Endothelial cell of umbilical vein (primary cell): ENCODE measurements at regions not wholly inside any gene's neighbourhood (a gene's known extent, or its start where the extent isn't known, plus 50 kb on each side); places are given as distances from the start of the nearest gene placed in this dataset.

Experiments used
- BruUV-seq: library from RNA; stranded (reverse); fragments of 400-500 nt; replicated peaks from 2 replicates; lab custom pipeline; 2021; lab: Mats Ljungman, UMichigan
- CTCF ChIA-PET: fragments of 300-600, 350-600 bp; sonication (Branson Sonifier 250); formaldehyde crosslinking; loops from one replicate; lab custom pipeline; 2021; ENCODE audit warnings: antibody characterized with exemption, inconsistent platforms; lab: Charles Lee
- POLR2A ChIA-PET: fragments of 300-600, 350-600 bp; sonication (Branson Sonifier 250); formaldehyde crosslinking; loops from one replicate; lab custom pipeline; 2021; ENCODE audit warnings: antibody characterized with exemption, inconsistent platforms; lab: Charles Lee
- DNase-seq: peaks from one replicate; pipeline ENCODE4 v3.0.0-alpha.2; 2011; ENCODE audit warnings: low read depth, low spot score
- FAIRE-seq: peaks from 2 replicates; lab custom pipeline; 2011; peaks lifted over from hg19 to GRCh38; lab: Jason Lieb, UNC
- H2AFZ ChIP-seq: 2 replicates; pipeline ENCODE4 v1.6.0; 2012; ENCODE audit warnings: low read depth, low read length, control low read depth, inconsistent platforms
- H3K27ac ChIP-seq: 2 replicates; pipeline ENCODE4 v1.5.1; 2011; ENCODE audit warnings: low read depth, mild to moderate bottlenecking, control low read depth, low read length, moderate library complexity; ENCODE audit not compliant: insufficient read depth
- H3K27me3 ChIP-seq, 2 experiments: 2 replicates each; pipeline versions ENCODE4 v1.6.0 to v1.6.1; 2011; ENCODE audit warnings: low read length in 2 of 2, mixed read lengths in 1 of 2; ENCODE audit not compliant: control insufficient read depth in 2 of 2, insufficient read depth in 2 of 2
- H3K36me3 ChIP-seq, 2 experiments: 2 replicates in 1 of 2; 3 replicates in 1 of 2; pipeline ENCODE4 v1.5.1; 2011; ENCODE audit warnings: low read length in 2 of 2, mild to moderate bottlenecking in 1 of 2, moderate library complexity in 1 of 2; ENCODE audit not compliant: control insufficient read depth in 2 of 2, insufficient read depth in 2 of 2; ENCODE audit errors: extremely low read depth in 1 of 2
- H3K4me1 ChIP-seq: 3 replicates; pipeline ENCODE4 v1.5.1; 2011; ENCODE audit warnings: mild to moderate bottlenecking, low read length; ENCODE audit not compliant: control insufficient read depth, insufficient read depth; ENCODE audit errors: extremely low read depth
- H3K4me2 ChIP-seq: 2 replicates; pipeline ENCODE4 v1.6.1; 2011; ENCODE audit warnings: low read length, control low read depth, mixed read lengths; ENCODE audit not compliant: insufficient read depth
- H3K4me3 ChIP-seq, 3 experiments: fragments of 200-600 bp in 1 of 3; sonication (generic), shearing (Covaris generic) in 1 of 3; replicated peaks in 1 of 3; 2 replicates each; pipeline ENCODE4 v1.5.1; 2011 to 2016; ENCODE audit warnings: control low read depth in 3 of 3, low read length in 3 of 3, mild to moderate bottlenecking in 2 of 3, inconsistent platforms in 1 of 3, low read depth in 1 of 3, moderate library complexity in 1 of 3; ENCODE audit not compliant: insufficient read depth in 1 of 3
- H3K79me2 ChIP-seq: 2 replicates; pipeline ENCODE4 v1.6.0; 2012; ENCODE audit warnings: low read length, inconsistent platforms; ENCODE audit not compliant: control insufficient read depth, insufficient read depth
- H3K9ac ChIP-seq: replicated peaks from 2 replicates; pipeline ENCODE3; 2011; ENCODE audit warnings: low read length, control low read depth; ENCODE audit not compliant: insufficient read depth; ENCODE audit errors: extremely low read depth
- H3K9me1 ChIP-seq: replicated peaks from 3 replicates; pipeline ENCODE4 v1.6.0; 2011; ENCODE audit warnings: mild to moderate bottlenecking, low read length; ENCODE audit not compliant: control insufficient read depth, insufficient read depth; ENCODE audit errors: extremely low read depth
- H3K9me3 ChIP-seq: replicated peaks from 2 replicates; pipeline ENCODE4 v1.5.1; 2012; ENCODE audit warnings: low read length, inconsistent platforms; ENCODE audit not compliant: control insufficient read depth, insufficient read depth
- H4K20me1 ChIP-seq: replicated peaks from 2 replicates; pipeline ENCODE3; 2011; ENCODE audit warnings: mild to moderate bottlenecking, low read length; ENCODE audit not compliant: control insufficient read depth, insufficient read depth; ENCODE audit errors: extremely low read depth
- EZH2 ChIP-seq: IDR thresholded peaks from 2 replicates; pipeline ENCODE4 v1.6.1; 2012; ENCODE audit warnings: borderline replicate concordance, low read depth, mild to moderate bottlenecking, moderate library complexity, low read length, inconsistent platforms; ENCODE audit not compliant: severe bottlenecking
- FOS ChIP-seq: IDR thresholded peaks from 2 replicates; pipeline ENCODE4 v1.6.1; 2011; ENCODE audit warnings: mild to moderate bottlenecking, low read length, moderate library complexity, borderline replicate concordance; ENCODE audit not compliant: insufficient read depth
- GATA2 ChIP-seq: IDR thresholded peaks from 2 replicates; pipeline ENCODE4 v1.7.0; 2011; ENCODE audit warnings: low read depth, mild to moderate bottlenecking, moderate library complexity, mixed read lengths, low read length; ENCODE audit not compliant: insufficient read length, insufficient read depth
- JUN ChIP-seq: IDR thresholded peaks from 2 replicates; pipeline ENCODE4 v1.6.1; 2011; ENCODE audit warnings: borderline replicate concordance, low read depth; ENCODE audit not compliant: insufficient read length, insufficient read depth
- MAX ChIP-seq: IDR thresholded peaks from 2 replicates; pipeline ENCODE4 v1.6.1; 2011; ENCODE audit not compliant: insufficient read depth, insufficient read length
- MYC ChIP-seq: IDR thresholded peaks from one replicate; pipeline ENCODE4 v1.6.1; 2011; ENCODE audit warnings: mild to moderate bottlenecking, low read depth, low read length
- POLR2A ChIP-seq: IDR thresholded peaks from 2 replicates; pipeline ENCODE4 v1.6.1; 2012; ENCODE audit warnings: low read depth, mild to moderate bottlenecking, control low read depth, low read length
- POLR2AphosphoS5 ChIP-seq: IDR thresholded peaks from 2 replicates; pipeline ENCODE4 v1.6.1; 2012; ENCODE audit warnings: low read depth, mild to moderate bottlenecking, control low read depth, low read length, moderate library complexity; ENCODE audit not compliant: insufficient read depth
- dilution Hi-C: fragments of 300-500 bp; cut with MboI; formaldehyde crosslinking; loops from one replicate; pipeline ENCODE4 v1.15.0; 2019; ENCODE audit warnings: low sequenced_read_pairs; ENCODE audit not compliant: extremely low pct_ligation_motif_present
- intact Hi-C: fragments of 100-400 bp; cut with micrococcal nuclease; formaldehyde crosslinking; loops from one replicate; pipeline ENCODE4 v1.10.0; 2022
- TF ChIP-seq, protein P1 (sequence below), 2 donors: IDR thresholded peaks; 1 replicate in 1 of 2; 2 replicates in 1 of 2; pipeline ENCODE4 v1.5.1; 2011; ENCODE audit warnings: low read length in 2 of 2, mild to moderate bottlenecking in 2 of 2, moderate library complexity in 2 of 2, control low read depth in 1 of 2, inconsistent platforms in 1 of 2, low read depth in 1 of 2; ENCODE audit not compliant: insufficient read depth in 1 of 2; ENCODE audit errors: extremely low read depth in 1 of 2

GRCh38 chr6:11428895-11429294 lies 108.7 kb upstream of the TMEM170B start:
- ChIA-PET POLR2A (no interaction called here), CTCF (interaction anchor here (0.7 kb wide), 1 partner anchor 111 kb away, joined by 3 read pairs; no protein-coding TSS in a partner anchor)
- DNase-seq: no peak
- H3K9me1 ChIP-seq: no peaks in the 10 kb centered on the region
- H3K9me3 ChIP-seq: no peaks in the 10 kb centered on the region
- H3K9ac ChIP-seq: no peak overlapping the region
- no peaks in the 10 kb centered on the region for H3K36me3 ChIP-seq
- dilution Hi-C loops: no loop called here
- H3K79me2 ChIP-seq: no peaks in the 10 kb centered on the region
- peaks cover 70% of the 10 kb centered on the region for H3K4me1 ChIP-seq
- H3K4me3 ChIP-seq: no peak overlapping the region
- H2AFZ ChIP-seq: peak overlapping the region; percentile 16
- H3K27ac ChIP-seq: peak overlapping the region; percentile 79
- H4K20me1 ChIP-seq: no peaks in the 10 kb centered on the region
- TF ChIP-seq, protein P1, sequence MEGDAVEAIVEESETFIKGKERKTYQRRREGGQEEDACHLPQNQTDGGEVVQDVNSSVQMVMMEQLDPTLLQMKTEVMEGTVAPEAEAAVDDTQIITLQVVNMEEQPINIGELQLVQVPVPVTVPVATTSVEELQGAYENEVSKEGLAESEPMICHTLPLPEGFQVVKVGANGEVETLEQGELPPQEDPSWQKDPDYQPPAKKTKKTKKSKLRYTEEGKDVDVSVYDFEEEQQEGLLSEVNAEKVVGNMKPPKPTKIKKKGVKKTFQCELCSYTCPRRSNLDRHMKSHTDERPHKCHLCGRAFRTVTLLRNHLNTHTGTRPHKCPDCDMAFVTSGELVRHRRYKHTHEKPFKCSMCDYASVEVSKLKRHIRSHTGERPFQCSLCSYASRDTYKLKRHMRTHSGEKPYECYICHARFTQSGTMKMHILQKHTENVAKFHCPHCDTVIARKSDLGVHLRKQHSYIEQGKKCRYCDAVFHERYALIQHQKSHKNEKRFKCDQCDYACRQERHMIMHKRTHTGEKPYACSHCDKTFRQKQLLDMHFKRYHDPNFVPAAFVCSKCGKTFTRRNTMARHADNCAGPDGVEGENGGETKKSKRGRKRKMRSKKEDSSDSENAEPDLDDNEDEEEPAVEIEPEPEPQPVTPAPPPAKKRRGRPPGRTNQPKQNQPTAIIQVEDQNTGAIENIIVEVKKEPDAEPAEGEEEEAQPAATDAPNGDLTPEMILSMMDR (IDR thresholded peaks at IDR 0.05; ENCODE audit: extremely low read depth in 1 of 2, insufficient read depth in 1 of 2, low read depth in 1 of 2, low read length in 2 of 2): no peak
- TF ChIP-seq FOS (no peak), EZH2 (no peak), GATA2 (no peak), POLR2A (no peak), MAX (no peak), MYC (no peak), POLR2AphosphoS5 (no peak), JUN (no peak)
- no TSS peak for BruUV-seq
- no peak for FAIRE-seq
- no peak overlapping the region for H3K4me2 ChIP-seq
- intact Hi-C loops: loop anchor here (2.0 to 5.0 kb wide), 3 partner anchors 62 to 166 kb away; no protein-coding TSS in a partner anchor
- no peaks in the 10 kb centered on the region for H3K27me3 ChIP-seq
